Neural cell (in vitro differentiated cells): ENCODE measurements at regions not wholly inside any gene's neighbourhood (a gene's known extent, or its start where the extent isn't known, plus 50 kb on each side); places are given as distances from the start of the nearest gene placed in this dataset.

Experiments used
- H2AFZ ChIP-seq: fragments of 200-600, 300-800 bp; sonication (generic), shearing (Covaris generic); 2 replicates; pipeline ENCODE4 v1.6.0; 2014; ENCODE audit warnings: low read depth, mild to moderate bottlenecking, antibody characterized with exemption, low read length, moderate library complexity
- H3F3A ChIP-seq: fragments of 200-600 bp; shearing (Covaris generic); 2 replicates; pipeline ENCODE4 v1.6.1; 2016; ENCODE audit warnings: mild to moderate bottlenecking, moderate library complexity, mixed read lengths, antibody characterized with exemption, low read length; ENCODE audit not compliant: insufficient read depth, poor library complexity, severe bottlenecking
- H3K27ac ChIP-seq: fragments of 200-600, 300-800 bp; sonication (generic), shearing (Covaris generic); 2 replicates; pipeline ENCODE4 v1.5.1; 2014; ENCODE audit warnings: mild to moderate bottlenecking, low read length, moderate library complexity
- H3K27me3 ChIP-seq: fragments of 300-800, 200-600 bp; sonication (generic), shearing (Covaris generic); 2 replicates; pipeline ENCODE4 v1.6.0; 2014; ENCODE audit warnings: mild to moderate bottlenecking, low read depth, low read length, moderate library complexity; ENCODE audit not compliant: insufficient read depth
- H3K36me3 ChIP-seq: fragments of 300-800, 200-600 bp; sonication (generic), shearing (Covaris generic); 2 replicates; pipeline ENCODE4 v1.5.1; 2014; ENCODE audit warnings: mild to moderate bottlenecking, antibody characterized with exemption, low read length, moderate library complexity; ENCODE audit not compliant: insufficient read depth
- H3K4me2 ChIP-seq: fragments of 300-800, 200-600 bp; sonication (generic), shearing (Covaris generic); 2 replicates; pipeline ENCODE4 v1.6.0; 2014; ENCODE audit warnings: mild to moderate bottlenecking, low read length
- H3K4me3 ChIP-seq: fragments of 300-800, 200-600 bp; sonication (generic), shearing (Covaris generic); 2 replicates; pipeline ENCODE4 v1.5.1; 2014; ENCODE audit warnings: mild to moderate bottlenecking, low read length, moderate library complexity
- H3K79me2 ChIP-seq: fragments of 200-600 bp; shearing (Covaris generic); replicated peaks from 2 replicates; pipeline ENCODE4 v1.6.0; 2014; ENCODE audit warnings: mild to moderate bottlenecking, low read length, moderate library complexity; ENCODE audit not compliant: insufficient read depth
- H3K9ac ChIP-seq: fragments of 300-800, 200-600 bp; sonication (generic), shearing (Covaris generic); 2 replicates; pipeline ENCODE4 v1.6.1; 2016; ENCODE audit warnings: mild to moderate bottlenecking, low read length, mixed read lengths
- H3K9me2 ChIP-seq: fragments of 200-600 bp; shearing (Covaris generic); 2 replicates; pipeline ENCODE4 v1.6.1; 2016; ENCODE audit warnings: mild to moderate bottlenecking, low read length, mixed read lengths; ENCODE audit not compliant: insufficient read depth
- H3K9me3 ChIP-seq: fragments of 200-600, 300-800 bp; sonication (generic), shearing (Covaris generic); 2 replicates; pipeline ENCODE4 v1.6.1; 2016; ENCODE audit warnings: mild to moderate bottlenecking, mixed run types, low read length, moderate library complexity, mixed read lengths
- H4K20me1 ChIP-seq: fragments of 200-600 bp; shearing (Covaris generic); 2 replicates; pipeline ENCODE4 v1.6.1; 2016; ENCODE audit warnings: mild to moderate bottlenecking, mixed run types; ENCODE audit not compliant: insufficient read depth
- EP300 ChIP-seq: fragments of 450-650 bp; conservative IDR thresholded peaks from 2 replicates; pipeline ENCODE4 v1.6.1; 2014; ENCODE audit warnings: antibody characterized with exemption, mild to moderate bottlenecking, moderate library complexity; ENCODE audit not compliant: poor library complexity, severe bottlenecking
- EZH2 ChIP-seq: fragments of 200-600, 300-800 bp; shearing (Covaris generic), sonication (generic); IDR thresholded peaks from 2 replicates; pipeline ENCODE4 v1.6.1; 2014; ENCODE audit warnings: antibody characterized with exemption, low read length, borderline replicate concordance, mild to moderate bottlenecking; ENCODE audit not compliant: insufficient read depth, poor library complexity, severe bottlenecking
- MXI1 ChIP-seq: fragments of 450-650 bp; conservative IDR thresholded peaks from 2 replicates; pipeline ENCODE4 v1.6.1; 2014; ENCODE audit warnings: antibody characterized with exemption, mild to moderate bottlenecking; ENCODE audit not compliant: poor library complexity, severe bottlenecking
- POLR2AphosphoS5 ChIP-seq: IDR thresholded peaks from 2 replicates; pipeline ENCODE4 v1.6.1; 2012
- RAD21 ChIP-seq: fragments of 450-650 bp; conservative IDR thresholded peaks from 2 replicates; pipeline ENCODE4 v1.6.1; 2014; ENCODE audit warnings: antibody characterized with exemption, mild to moderate bottlenecking, moderate library complexity
- SMC3 ChIP-seq: fragments of 450-650 bp; conservative IDR thresholded peaks from 2 replicates; pipeline ENCODE4 v1.6.1; 2014; ENCODE audit warnings: antibody characterized with exemption, mild to moderate bottlenecking, moderate library complexity; ENCODE audit not compliant: poor library complexity
- TF ChIP-seq, protein P1 (sequence below): IDR thresholded peaks from 2 replicates; pipeline ENCODE4 v1.6.1; 2012; ENCODE audit warnings: borderline replicate concordance

DNA sequence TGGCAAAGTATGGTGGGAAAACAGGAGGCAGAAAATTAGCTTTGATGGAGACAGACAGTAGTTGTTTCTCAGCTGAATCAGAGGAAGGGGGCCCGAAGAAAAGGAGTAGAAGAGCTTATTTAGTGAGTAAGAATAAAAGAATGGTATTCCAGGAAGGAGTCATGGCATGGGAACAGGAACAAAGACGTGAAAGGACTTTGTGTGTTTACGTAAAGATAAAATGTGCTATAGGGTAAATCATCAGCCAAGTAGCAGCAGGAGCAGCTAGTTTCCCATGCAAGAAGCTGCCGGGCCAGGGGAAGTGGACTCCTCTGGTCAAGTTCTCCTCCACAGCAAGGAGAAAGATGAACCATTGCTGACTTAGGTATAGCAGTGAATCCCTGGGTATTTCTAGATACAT, 454.5 kb downstream of the HINT1 start:
- no peaks in the 10 kb centered on the region for H3K79me2 ChIP-seq
- no peak overlapping the region for H3K27ac ChIP-seq
- TF ChIP-seq, protein P1, sequence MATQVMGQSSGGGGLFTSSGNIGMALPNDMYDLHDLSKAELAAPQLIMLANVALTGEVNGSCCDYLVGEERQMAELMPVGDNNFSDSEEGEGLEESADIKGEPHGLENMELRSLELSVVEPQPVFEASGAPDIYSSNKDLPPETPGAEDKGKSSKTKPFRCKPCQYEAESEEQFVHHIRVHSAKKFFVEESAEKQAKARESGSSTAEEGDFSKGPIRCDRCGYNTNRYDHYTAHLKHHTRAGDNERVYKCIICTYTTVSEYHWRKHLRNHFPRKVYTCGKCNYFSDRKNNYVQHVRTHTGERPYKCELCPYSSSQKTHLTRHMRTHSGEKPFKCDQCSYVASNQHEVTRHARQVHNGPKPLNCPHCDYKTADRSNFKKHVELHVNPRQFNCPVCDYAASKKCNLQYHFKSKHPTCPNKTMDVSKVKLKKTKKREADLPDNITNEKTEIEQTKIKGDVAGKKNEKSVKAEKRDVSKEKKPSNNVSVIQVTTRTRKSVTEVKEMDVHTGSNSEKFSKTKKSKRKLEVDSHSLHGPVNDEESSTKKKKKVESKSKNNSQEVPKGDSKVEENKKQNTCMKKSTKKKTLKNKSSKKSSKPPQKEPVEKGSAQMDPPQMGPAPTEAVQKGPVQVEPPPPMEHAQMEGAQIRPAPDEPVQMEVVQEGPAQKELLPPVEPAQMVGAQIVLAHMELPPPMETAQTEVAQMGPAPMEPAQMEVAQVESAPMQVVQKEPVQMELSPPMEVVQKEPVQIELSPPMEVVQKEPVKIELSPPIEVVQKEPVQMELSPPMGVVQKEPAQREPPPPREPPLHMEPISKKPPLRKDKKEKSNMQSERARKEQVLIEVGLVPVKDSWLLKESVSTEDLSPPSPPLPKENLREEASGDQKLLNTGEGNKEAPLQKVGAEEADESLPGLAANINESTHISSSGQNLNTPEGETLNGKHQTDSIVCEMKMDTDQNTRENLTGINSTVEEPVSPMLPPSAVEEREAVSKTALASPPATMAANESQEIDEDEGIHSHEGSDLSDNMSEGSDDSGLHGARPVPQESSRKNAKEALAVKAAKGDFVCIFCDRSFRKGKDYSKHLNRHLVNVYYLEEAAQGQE, result no peak
- TF ChIP-seq POLR2AphosphoS5 (no peak), RAD21 (no peak), SMC3 (no peak), EP300 (no peak), MXI1 (no peak)
- H3K9me3 ChIP-seq, result no peaks in the 10 kb centered on the region
- no peak overlapping the region for H3K4me2 ChIP-seq
- no peaks in the 10 kb centered on the region for H3K36me3 ChIP-seq
- no peak overlapping the region for H3K9ac ChIP-seq
- H3F3A ChIP-seq, result no peaks in the 10 kb centered on the region
- H3K9me2 ChIP-seq, result no peaks in the 10 kb centered on the region
- no peaks in the 10 kb centered on the region for H3K27me3 ChIP-seq
- H4K20me1 ChIP-seq, result no peaks in the 10 kb centered on the region
- no peak overlapping the region for H2AFZ ChIP-seq
- H3K4me3 ChIP-seq, result no peak overlapping the region

- Histone ChIP-seq H3K27ac (no peak overlapping the region), H3K9me2 (no peaks in the 10 kb centered on the region), H3F3A (no peaks in the 10 kb centered on the region), H3K4me3 (no peak overlapping the region), H3K4me2 (no peak overlapping the region), H3K9ac (no peak overlapping the region), H3K27me3 (no peaks in the 10 kb centered on the region), H2AFZ (no peak overlapping the region), H3K36me3 (no peaks in the 10 kb centered on the region), H3K9me3 (no peaks in the 10 kb centered on the region), H3K79me2 (no peaks in the 10 kb centered on the region), H4K20me1 (no peaks in the 10 kb centered on the region)
- TF ChIP-seq MXI1 (no peak), SMC3 (no peak), POLR2AphosphoS5 (no peak), RAD21 (no peak), EZH2 (no peak), EP300 (no peak)
- TF ChIP-seq, protein P1, result no peak
Measured at GRCh38 chr5:130708754-130709153, 456.3 kb downstream of the HINT1 start.
